ENCODE measurements at regions not wholly inside any gene's neighbourhood (a gene's known extent, or its start where the extent isn't known, plus 50 kb on each side); places are given as distances from the start of the nearest gene placed in this dataset.

DNA sequence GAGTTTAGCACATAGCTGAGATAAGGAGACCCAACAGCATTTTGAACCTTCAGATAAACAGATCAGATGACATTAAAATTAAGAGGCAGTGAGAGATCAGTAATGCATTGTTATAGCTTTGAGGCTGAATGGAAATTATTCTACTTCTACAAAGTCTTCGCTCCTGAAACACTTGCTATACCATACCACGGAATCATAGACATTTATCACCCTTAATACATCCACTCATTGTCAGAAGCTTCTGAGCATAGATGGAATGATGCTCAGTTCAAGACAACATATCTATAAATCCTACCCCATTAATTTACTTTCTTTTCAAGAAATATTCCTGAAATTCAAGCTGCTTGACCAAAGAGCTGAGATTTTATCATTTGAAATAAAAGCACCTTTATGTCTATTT is 266.7 kb downstream of the C3orf38 start:
- DNase-seq (ENCODE audit: insufficient read length, low spot score) = no peak
- FAIRE-seq = no peak
- no peak for TF ChIP-seq SPI1 (IDR thresholded peaks at IDR 0.05; ENCODE audit: low read depth, low read length)
- TF ChIP-seq TAF1 (IDR thresholded peaks at IDR 0.05; ENCODE audit: low read depth, low read length) = no peak
- no peak for TF ChIP-seq POLR2AphosphoS5 (IDR thresholded peaks at IDR 0.05; ENCODE audit: low read depth, low read length)
- no peak for TF ChIP-seq POLR2A (IDR thresholded peaks at IDR 0.05; ENCODE audit: low read depth, low read length)
- no peak for TF ChIP-seq PAX5 (IDR thresholded peaks at IDR 0.05; ENCODE audit: insufficient read depth, low read length, severe bottlenecking)
- TF ChIP-seq POU2F2 (IDR thresholded peaks at IDR 0.05; ENCODE audit: low read depth, low read length) = no peak

DNA sequence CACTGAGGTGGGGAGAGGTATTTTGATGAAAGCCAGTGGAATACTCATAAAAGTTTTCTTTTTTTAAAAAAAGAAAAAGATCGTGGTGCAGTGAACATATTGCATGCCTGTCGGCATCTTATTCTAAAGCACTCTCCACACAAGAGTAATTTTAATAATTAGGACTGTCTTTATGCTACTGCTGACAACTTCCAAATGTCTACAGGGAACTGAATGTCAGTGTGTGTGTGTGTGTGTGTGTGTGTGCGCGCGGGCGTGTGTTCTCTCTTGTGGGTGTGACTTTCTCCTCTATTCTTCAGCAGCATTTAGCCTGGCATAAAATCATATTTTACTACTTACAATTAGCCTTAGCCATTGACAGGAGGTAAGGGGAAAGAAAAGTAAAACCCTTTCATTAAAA is 268.5 kb downstream of the C3orf38 start:
- DNase-seq (ENCODE audit: insufficient read length, low spot score) (no peak), FAIRE-seq (no peak)
- TF ChIP-seq TAF1 (IDR thresholded peaks at IDR 0.05; ENCODE audit: low read depth, low read length) (no peak), POLR2AphosphoS5 (IDR thresholded peaks at IDR 0.05; ENCODE audit: low read depth, low read length) (no peak), POLR2A (IDR thresholded peaks at IDR 0.05; ENCODE audit: low read depth, low read length) (no peak), SPI1 (IDR thresholded peaks at IDR 0.05; ENCODE audit: low read depth, low read length) (no peak), POU2F2 (IDR thresholded peaks at IDR 0.05; ENCODE audit: low read depth, low read length) (no peak), PAX5 (IDR thresholded peaks at IDR 0.05; ENCODE audit: insufficient read depth, low read length, severe bottlenecking) (no peak)

DNA sequence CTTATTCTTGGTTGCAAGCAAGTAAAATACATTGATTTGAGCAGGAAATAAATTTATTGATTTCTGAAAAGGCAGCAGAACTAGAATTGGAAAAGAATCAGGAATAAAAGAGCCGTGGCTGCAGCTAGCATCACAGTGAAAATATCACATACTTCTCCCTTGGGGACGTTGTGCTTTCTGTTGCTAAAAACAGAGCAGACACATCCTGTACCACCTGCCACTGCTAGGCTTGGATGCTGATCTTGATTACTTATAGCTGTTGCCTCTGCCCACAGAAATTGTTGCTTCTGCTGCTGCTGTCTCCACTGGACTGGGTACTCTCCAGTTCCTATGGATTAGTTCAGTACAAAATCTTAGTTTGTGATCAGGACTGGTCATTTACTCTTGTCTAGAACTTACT is 283.8 kb downstream of the C3orf38 start:
- TF ChIP-seq PAX5 (IDR thresholded peaks at IDR 0.05; ENCODE audit: insufficient read depth, low read length, severe bottlenecking) = no peak
- TF ChIP-seq TAF1 (IDR thresholded peaks at IDR 0.05; ENCODE audit: low read depth, low read length) = no peak
- TF ChIP-seq SPI1 (IDR thresholded peaks at IDR 0.05; ENCODE audit: low read depth, low read length) = no peak
- no peak for TF ChIP-seq POLR2A (IDR thresholded peaks at IDR 0.05; ENCODE audit: low read depth, low read length)
- TF ChIP-seq POLR2AphosphoS5 (IDR thresholded peaks at IDR 0.05; ENCODE audit: low read depth, low read length) = no peak
- TF ChIP-seq POU2F2 (IDR thresholded peaks at IDR 0.05; ENCODE audit: low read depth, low read length) = no peak
- FAIRE-seq (peak; percentile 90), DNase-seq (ENCODE audit: insufficient read length, low spot score) (peak; percentile 7)

DNA sequence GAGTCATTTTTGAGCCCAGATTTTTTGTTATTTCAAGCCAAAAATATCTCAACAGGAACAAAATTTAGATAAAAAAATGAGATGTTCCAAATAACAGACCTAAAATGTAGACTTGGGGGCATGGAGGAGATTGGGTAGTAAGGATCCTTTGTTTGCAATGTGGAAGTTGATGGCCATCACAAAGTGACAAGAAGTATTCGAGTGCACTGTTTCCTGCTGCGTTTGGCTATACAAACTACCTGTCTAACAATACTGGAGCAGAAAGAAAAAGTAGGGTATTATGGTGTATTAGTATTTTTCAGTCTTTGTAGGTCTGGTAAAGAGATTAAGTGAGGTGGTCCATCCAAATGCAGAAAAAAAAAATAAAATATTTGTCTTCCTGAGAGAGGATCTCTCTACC is 284.2 kb downstream of the C3orf38 start:
- DNase-seq (ENCODE audit: insufficient read length, low spot score) = no peak
- FAIRE-seq = no peak
- TF ChIP-seq POU2F2 (IDR thresholded peaks at IDR 0.05; ENCODE audit: low read depth, low read length) (no peak), SPI1 (IDR thresholded peaks at IDR 0.05; ENCODE audit: low read depth, low read length) (no peak), TAF1 (IDR thresholded peaks at IDR 0.05; ENCODE audit: low read depth, low read length) (no peak), POLR2A (IDR thresholded peaks at IDR 0.05; ENCODE audit: low read depth, low read length) (no peak), PAX5 (IDR thresholded peaks at IDR 0.05; ENCODE audit: insufficient read depth, low read length, severe bottlenecking) (no peak), POLR2AphosphoS5 (IDR thresholded peaks at IDR 0.05; ENCODE audit: low read depth, low read length) (no peak)

DNA sequence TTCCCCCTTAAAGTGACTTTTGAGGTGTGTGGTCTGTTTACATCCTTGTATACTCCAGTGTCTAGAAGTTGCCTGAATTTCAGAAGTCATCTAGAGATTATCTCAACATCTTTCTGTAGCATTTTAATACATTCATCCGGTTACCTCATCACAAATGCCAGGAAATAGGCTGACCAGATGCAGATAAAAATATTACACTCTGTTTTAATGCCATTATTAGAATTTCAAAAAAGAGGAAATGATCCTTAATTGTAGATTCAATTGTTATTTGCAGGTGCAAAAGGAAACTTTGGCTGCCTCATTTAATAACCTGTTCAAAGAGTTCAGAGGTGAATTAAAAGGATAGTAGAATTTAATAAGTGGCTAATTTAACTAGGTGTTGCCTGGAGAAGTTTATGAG is 290.9 kb downstream of the C3orf38 start:
- no peak for FAIRE-seq
- DNase-seq (ENCODE audit: insufficient read length, low spot score) = no peak
- TF ChIP-seq SPI1 (IDR thresholded peaks at IDR 0.05; ENCODE audit: low read depth, low read length) = peak; percentile 74
- TF ChIP-seq POLR2AphosphoS5 (IDR thresholded peaks at IDR 0.05; ENCODE audit: low read depth, low read length) = no peak
- TF ChIP-seq POLR2A (IDR thresholded peaks at IDR 0.05; ENCODE audit: low read depth, low read length) = no peak

DNA sequence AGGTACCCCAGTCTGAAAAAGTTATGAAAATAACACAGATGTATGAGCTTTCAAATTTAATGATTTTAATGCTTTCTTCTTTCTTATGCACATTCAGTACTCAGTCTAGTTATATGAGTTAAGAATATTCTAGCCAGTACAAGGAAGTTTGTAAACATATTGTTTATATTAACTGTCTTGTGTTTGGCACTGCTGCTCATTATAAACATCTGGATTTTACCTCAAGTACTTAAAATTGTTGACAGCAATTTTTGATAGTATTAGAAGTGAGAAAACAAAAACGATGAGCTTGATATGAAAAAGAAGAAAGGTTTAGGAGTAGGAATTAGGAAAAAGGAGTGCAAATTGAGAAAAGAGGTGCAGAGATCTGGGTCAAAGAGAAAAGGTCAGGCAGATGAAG is 293.3 kb downstream of the C3orf38 start:
- DNase-seq (ENCODE audit: insufficient read length, low spot score) = no peak
- no peak for TF ChIP-seq POU2F2 (IDR thresholded peaks at IDR 0.05; ENCODE audit: low read depth, low read length)
- no peak for FAIRE-seq

DNA sequence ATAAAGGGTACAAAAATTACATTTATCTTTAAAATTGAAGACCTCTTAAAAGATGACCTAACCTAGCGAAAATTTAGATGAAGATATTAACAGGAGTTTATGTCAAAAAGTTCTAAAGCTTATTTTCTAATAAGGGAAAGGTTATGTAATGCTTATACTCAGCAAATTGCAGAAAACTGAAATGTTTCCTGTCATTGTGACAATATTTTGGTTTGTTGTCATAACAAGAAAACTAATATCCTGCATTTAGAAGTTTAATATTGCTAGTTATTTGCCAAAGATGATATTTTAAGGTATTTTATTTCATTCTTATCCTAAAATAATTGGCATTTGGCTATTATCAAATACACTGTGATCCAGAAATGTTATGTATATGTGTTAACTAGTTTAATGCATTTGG is 294.5 kb downstream of the C3orf38 start:
- DNase-seq (ENCODE audit: insufficient read length, low spot score) (no peak), FAIRE-seq (no peak)
- no peak for TF ChIP-seq TAF1 (IDR thresholded peaks at IDR 0.05; ENCODE audit: low read depth, low read length)
- no peak for TF ChIP-seq PAX5 (IDR thresholded peaks at IDR 0.05; ENCODE audit: insufficient read depth, low read length, severe bottlenecking)
- TF ChIP-seq POLR2A (IDR thresholded peaks at IDR 0.05; ENCODE audit: low read depth, low read length) = no peak
- TF ChIP-seq SPI1 (IDR thresholded peaks at IDR 0.05; ENCODE audit: low read depth, low read length) = no peak
- no peak for TF ChIP-seq POU2F2 (IDR thresholded peaks at IDR 0.05; ENCODE audit: low read depth, low read length)
- no peak for TF ChIP-seq POLR2AphosphoS5 (IDR thresholded peaks at IDR 0.05; ENCODE audit: low read depth, low read length)

DNA sequence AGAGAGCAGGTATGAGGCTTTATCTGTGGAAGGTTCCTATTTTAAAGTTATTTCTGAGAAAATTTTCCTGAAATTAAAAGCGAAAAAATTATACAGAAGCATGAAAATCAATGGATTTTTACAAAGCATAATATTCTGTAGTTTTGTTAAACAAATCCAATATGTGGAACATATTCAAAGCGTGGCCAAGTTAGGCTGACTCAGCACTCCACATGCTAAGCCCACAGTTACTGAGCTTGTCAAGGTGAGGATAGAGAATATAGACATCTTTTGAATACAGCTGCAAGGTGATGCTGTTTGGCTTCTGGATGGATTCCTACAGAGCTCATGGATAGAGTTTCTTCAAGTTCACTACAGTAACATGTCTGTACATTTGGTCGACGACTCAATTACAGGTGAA is 302.5 kb downstream of the C3orf38 start:
- DNase-seq (ENCODE audit: insufficient read length, low spot score) (no peak), FAIRE-seq (no peak)
- TF ChIP-seq TAF1 (IDR thresholded peaks at IDR 0.05; ENCODE audit: low read depth, low read length) (no peak), POLR2A (IDR thresholded peaks at IDR 0.05; ENCODE audit: low read depth, low read length) (no peak), POU2F2 (IDR thresholded peaks at IDR 0.05; ENCODE audit: low read depth, low read length) (no peak), SPI1 (IDR thresholded peaks at IDR 0.05; ENCODE audit: low read depth, low read length) (no peak), PAX5 (IDR thresholded peaks at IDR 0.05; ENCODE audit: insufficient read depth, low read length, severe bottlenecking) (no peak), POLR2AphosphoS5 (IDR thresholded peaks at IDR 0.05; ENCODE audit: low read depth, low read length) (no peak)

DNA sequence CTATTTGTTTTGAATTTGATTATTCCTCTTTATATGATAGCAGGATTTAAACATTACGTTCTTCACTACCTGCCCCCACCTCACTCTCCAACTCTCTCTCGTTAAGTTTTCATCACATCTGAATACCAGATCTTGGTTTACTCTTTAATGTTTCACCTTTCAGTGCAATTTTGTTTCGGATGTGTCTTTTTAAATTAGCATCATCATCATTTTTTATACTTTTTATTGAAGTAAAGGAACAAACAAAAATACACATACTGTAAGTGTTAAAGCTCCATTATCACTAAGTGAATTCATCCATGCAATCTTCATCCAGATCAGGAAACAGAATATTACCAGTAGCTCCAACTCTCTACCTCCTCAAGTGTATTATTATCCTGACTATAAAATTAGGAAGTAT is 310.6 kb downstream of the C3orf38 start:
- no peak for TF ChIP-seq POLR2A (IDR thresholded peaks at IDR 0.05; ENCODE audit: low read depth, low read length)
- TF ChIP-seq POU2F2 (IDR thresholded peaks at IDR 0.05; ENCODE audit: low read depth, low read length) = no peak
- no peak for TF ChIP-seq PAX5 (IDR thresholded peaks at IDR 0.05; ENCODE audit: insufficient read depth, low read length, severe bottlenecking)
- no peak for TF ChIP-seq TAF1 (IDR thresholded peaks at IDR 0.05; ENCODE audit: low read depth, low read length)
- TF ChIP-seq SPI1 (IDR thresholded peaks at IDR 0.05; ENCODE audit: low read depth, low read length) = no peak
- FAIRE-seq = no peak
- no peak for DNase-seq (ENCODE audit: insufficient read length, low spot score)

DNA sequence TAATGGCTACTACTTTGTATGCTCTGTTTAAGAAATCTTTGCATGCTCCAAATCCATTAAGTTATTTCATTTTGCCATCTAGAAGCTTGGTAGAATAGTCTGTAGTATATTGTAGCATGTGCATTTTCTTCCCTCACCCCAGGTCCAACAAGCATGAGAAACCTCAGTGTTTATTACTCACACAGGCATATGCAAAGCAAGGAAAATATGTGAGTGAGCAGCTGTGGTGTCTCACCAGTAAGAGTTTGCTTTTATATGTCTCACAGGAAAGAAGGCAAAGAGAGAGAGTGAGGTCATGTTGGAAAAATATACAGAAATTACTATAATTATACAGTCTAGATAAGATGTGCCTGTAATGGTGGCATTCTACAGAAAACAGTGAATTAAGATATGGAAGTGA is 312.5 kb downstream of the C3orf38 start:
- FAIRE-seq = no peak
- DNase-seq (ENCODE audit: insufficient read length, low spot score) = no peak
- no peak for TF ChIP-seq TAF1 (IDR thresholded peaks at IDR 0.05; ENCODE audit: low read depth, low read length)
- TF ChIP-seq PAX5 (IDR thresholded peaks at IDR 0.05; ENCODE audit: insufficient read depth, low read length, severe bottlenecking) = no peak
- TF ChIP-seq POU2F2 (IDR thresholded peaks at IDR 0.05; ENCODE audit: low read depth, low read length) = no peak
- TF ChIP-seq SPI1 (IDR thresholded peaks at IDR 0.05; ENCODE audit: low read depth, low read length) = no peak
- TF ChIP-seq POLR2A (IDR thresholded peaks at IDR 0.05; ENCODE audit: low read depth, low read length) = no peak
- TF ChIP-seq POLR2AphosphoS5 (IDR thresholded peaks at IDR 0.05; ENCODE audit: low read depth, low read length) = no peak

All from GM12891 (cell line).